HCT116 (cell line): ENCODE measurements at regions not wholly inside any gene's neighbourhood (a gene's known extent, or its start where the extent isn't known, plus 50 kb on each side); places are given as distances from the start of the nearest gene placed in this dataset.

Source experiments
- ATAC-seq: fragments of 200-7000 bp; cut with Tn5 transposase; 2 replicates; pipeline ENCODE4 v1.9.1; 2020; ENCODE audit warnings: mild to moderate bottlenecking, moderate library complexity
- BruUV-seq: library from RNA; stranded (reverse); fragments of 400-500 nt; replicated peaks from 2 replicates; lab custom pipeline; 2021; lab: Mats Ljungman, UMichigan
- CTCF ChIA-PET: fragments of 300-600 bp; sonication (Branson Sonifier 250); formaldehyde crosslinking; loops from one replicate; lab custom pipeline; 2021; ENCODE audit warnings: antibody characterized with exemption; lab: Charles Lee
- POLR2A ChIA-PET: fragments of 300-600, 350-600 bp; sonication (Branson Sonifier 250); formaldehyde crosslinking; loops from one replicate; lab custom pipeline; 2021; ENCODE audit warnings: antibody characterized with exemption; lab: Charles Lee
- RAD21 ChIA-PET, 2 experiments: fragments of 300-600 bp; sonication (Branson Sonifier 250); formaldehyde crosslinking; loops; one replicate each; lab custom pipeline; 2023; ENCODE audit warnings: low total read pairs in 2 of 2; ENCODE audit not compliant: uncharacterized antibody in 2 of 2, unreplicated experiment in 2 of 2, low non-redundant PET in 1 of 2; lab: Charles Lee
- DNase-seq: peaks from one replicate; pipeline ENCODE4 v3.0.0-alpha.2; 2010; ENCODE audit warnings: low read depth, low spot score
- H2AFZ ChIP-seq: fragments of 200-600 bp; shearing (Covaris generic), sonication (generic); 2 replicates; pipeline ENCODE4 v1.6.1; 2017; ENCODE audit warnings: low read depth, mixed run types, mixed read lengths, antibody characterized with exemption, low read length; ENCODE audit not compliant: poor library complexity, severe bottlenecking
- H3K27ac ChIP-seq: 2 replicates; pipeline ENCODE4 v1.5.1; 2012; ENCODE audit warnings: low read depth, low read length
- H3K27me3 ChIP-seq: fragments of 200-600 bp; sonication (generic); 2 replicates; pipeline ENCODE4 v1.6.1; 2016; ENCODE audit warnings: mixed run types, low read length, mixed read lengths; ENCODE audit not compliant: insufficient read depth
- H3K36me3 ChIP-seq, 2 experiments: fragments of 200-500 bp in 1 of 2; fragments of 200-600 bp in 1 of 2; sonication (Bioruptor generic) in 1 of 2; sonication (generic) in 1 of 2; 2 replicates each; pipeline versions ENCODE4 v1.5.1 to v1.6.1; 2014 to 2016; ENCODE audit warnings: low read length in 2 of 2, inconsistent platforms in 1 of 2, mixed read lengths in 1 of 2, mixed run types in 1 of 2; ENCODE audit not compliant: insufficient read depth in 2 of 2, control insufficient read depth in 1 of 2
- H3K4me1 ChIP-seq, 2 experiments: fragments of 200-600 bp in 1 of 2; sonication (generic) in 1 of 2; 2 replicates each; pipeline versions ENCODE4 v1.5.1 to v1.6.1; 2012 to 2017; ENCODE audit warnings: low read length in 2 of 2, inconsistent platforms in 1 of 2, mild to moderate bottlenecking in 1 of 2, mixed read lengths in 1 of 2, mixed run types in 1 of 2, moderate library complexity in 1 of 2; ENCODE audit not compliant: insufficient read depth in 2 of 2, control insufficient read depth in 1 of 2
- H3K4me2 ChIP-seq: fragments of 200-600 bp; sonication (generic); 2 replicates; pipeline ENCODE4 v1.6.1; 2017; ENCODE audit warnings: mixed run types, low read length, mixed read lengths
- H3K4me3 ChIP-seq, 2 experiments: fragments of 200-600 bp in 1 of 2; sonication (generic) in 1 of 2; replicated peaks in 1 of 2; 2 replicates each; pipeline ENCODE4 v1.5.1; 2011 to 2016; ENCODE audit warnings: low read length in 2 of 2, control low read depth in 1 of 2, low read depth in 1 of 2, mild to moderate bottlenecking in 1 of 2, mixed read lengths in 1 of 2, mixed run types in 1 of 2
- H3K79me2 ChIP-seq: fragments of 200-600 bp; sonication (generic); 2 replicates; pipeline ENCODE4 v1.6.1; 2017; ENCODE audit warnings: mild to moderate bottlenecking, mixed run types, low read length, moderate library complexity, mixed read lengths; ENCODE audit not compliant: insufficient read depth
- H3K9ac ChIP-seq: fragments of 200-600 bp; sonication (generic); 2 replicates; pipeline ENCODE4 v1.6.1; 2016; ENCODE audit warnings: low read length, mixed read lengths
- H3K9me2 ChIP-seq: fragments of 200-600 bp; sonication (generic), shearing (Covaris generic); 2 replicates; pipeline ENCODE4 v1.6.1; 2017; ENCODE audit warnings: mixed run types, mild to moderate bottlenecking, moderate library complexity; ENCODE audit not compliant: insufficient read depth
- H3K9me3 ChIP-seq, 2 experiments: fragments of 200-500 bp in 1 of 2; fragments of 200-600 bp in 1 of 2; sonication (Bioruptor generic) in 1 of 2; sonication (generic) in 1 of 2; 2 replicates each; pipeline ENCODE4 v1.6.1; 2014 to 2017; ENCODE audit warnings: low read length in 2 of 2, mixed read lengths in 2 of 2, inconsistent platforms in 1 of 2, low read depth in 1 of 2, mild to moderate bottlenecking in 1 of 2, mixed run types in 1 of 2, moderate library complexity in 1 of 2; ENCODE audit not compliant: control insufficient read depth in 1 of 2, insufficient read depth in 1 of 2
- H4K20me1 ChIP-seq: fragments of 200-600 bp; sonication (generic), shearing (Covaris generic); 2 replicates; pipeline ENCODE4 v1.6.1; 2017; ENCODE audit warnings: mixed run types, mild to moderate bottlenecking, moderate library complexity; ENCODE audit not compliant: insufficient read depth
- CEBPB ChIP-seq: IDR thresholded peaks from 2 replicates; pipeline ENCODE4 v1.6.1; 2012; ENCODE audit warnings: low read depth
- EGR1 ChIP-seq: IDR thresholded peaks from 2 replicates; pipeline ENCODE4 v1.6.1; 2012; ENCODE audit warnings: low read depth
- EZH2 ChIP-seq: fragments of 200-600 bp; sonication (generic); IDR thresholded peaks from 2 replicates; pipeline ENCODE4 v1.6.1; 2017; ENCODE audit warnings: antibody characterized with exemption, mixed run types
- EZH2phosphoT487 ChIP-seq: fragments of 200-600 bp; IDR thresholded peaks from 2 replicates; pipeline ENCODE4 v1.6.1; 2018; ENCODE audit warnings: antibody characterized with exemption, borderline replicate concordance
- FOSL1 ChIP-seq: IDR thresholded peaks from 2 replicates; pipeline ENCODE4 v1.6.1; 2012; ENCODE audit warnings: low read depth
- POLR2A ChIP-seq: IDR thresholded peaks from 2 replicates; pipeline ENCODE4 v1.7.0; 2011; ENCODE audit warnings: borderline replicate concordance; ENCODE audit not compliant: insufficient read depth, insufficient read length; ENCODE audit errors: extremely low read depth
- POLR2AphosphoS5 ChIP-seq: IDR thresholded peaks from 2 replicates; pipeline ENCODE4 v1.6.1; 2011; ENCODE audit warnings: mild to moderate bottlenecking, low read depth, low read length, moderate library complexity
- RAD21 ChIP-seq: IDR thresholded peaks from 2 replicates; pipeline ENCODE4 v1.6.1; 2012; ENCODE audit warnings: low read depth, mild to moderate bottlenecking
- SRF ChIP-seq: IDR thresholded peaks from 2 replicates; pipeline ENCODE4 v1.6.1; 2012; ENCODE audit warnings: low read depth
- ZNF274 ChIP-seq: fragments of 200-500 bp; sonication (Bioruptor generic); IDR thresholded peaks from 2 replicates; pipeline ENCODE4 v1.6.1; 2014; ENCODE audit warnings: mild to moderate bottlenecking, low read depth, low read length, inconsistent platforms
- intact Hi-C: fragments of 100-400 bp; cut with micrococcal nuclease; formaldehyde crosslinking; loops from 2 replicates; pipeline ENCODE4 v1.10.0; 2022
- TF ChIP-seq, protein P1 (sequence below): IDR thresholded peaks from 2 replicates; pipeline ENCODE4 v1.6.1; 2012
- TF ChIP-seq, protein P2 (sequence below), 3 experiments: fragments of 200-600 bp in 1 of 3; sonication (generic) in 1 of 3; IDR thresholded peaks in 2 of 3; conservative IDR thresholded peaks in 1 of 3; 2 replicates each; pipeline ENCODE4 v1.5.1; 2012 to 2017; ENCODE audit warnings: low read depth in 2 of 3, low read length in 2 of 3, antibody characterized with exemption in 1 of 3, borderline replicate concordance in 1 of 3, control low read depth in 1 of 3, mild to moderate bottlenecking in 1 of 3, mixed read lengths in 1 of 3, mixed run types in 1 of 3, moderate library complexity in 1 of 3; ENCODE audit not compliant: insufficient read depth in 1 of 3
- TF ChIP-seq, protein P3 (sequence below): IDR thresholded peaks from 2 replicates; pipeline ENCODE4 v1.6.1; 2011; ENCODE audit warnings: mild to moderate bottlenecking, low read length, moderate library complexity; ENCODE audit not compliant: insufficient replicate concordance; ENCODE audit errors: extremely low read depth
- TF ChIP-seq, protein P4 (sequence below): IDR thresholded peaks from 2 replicates; pipeline ENCODE4 v1.6.1; 2012

DNA sequence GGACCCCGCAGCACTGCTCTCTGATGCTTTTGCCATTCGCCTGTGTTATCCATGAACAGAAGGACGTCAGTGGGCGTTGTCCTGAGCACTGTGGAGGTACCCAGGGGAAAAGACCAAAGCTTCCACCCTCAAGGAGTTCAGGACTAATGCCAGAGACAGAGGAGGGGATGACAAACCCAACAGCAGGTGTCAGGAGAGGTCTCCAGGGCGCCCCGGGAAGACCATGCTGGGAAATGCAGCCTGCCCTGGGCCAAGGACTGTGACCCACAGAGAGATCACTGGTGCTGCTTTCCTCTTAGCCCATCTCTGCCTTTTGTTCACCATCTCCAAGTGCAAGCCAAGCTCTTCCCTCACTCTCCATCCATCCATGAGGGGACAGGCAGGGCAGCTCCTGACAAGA lies 166.8 kb upstream of the PFKP start:
- Histone ChIP-seq H3K9me2 (no peaks in the 10 kb centered on the region), H3K27ac (no peak overlapping the region), H3K79me2 (no peaks in the 10 kb centered on the region)
- TF ChIP-seq EGR1: no peak
- TF ChIP-seq ZNF274: no peak
- TF ChIP-seq, all 23 proteins: peak for 0
- ChIA-PET POLR2A (no interaction called here), RAD21 (no interaction called here), CTCF (no interaction called here)
- intact Hi-C loops: no loop called here
- ATAC-seq: no peak
- Histone ChIP-seq H3K9ac (no peak overlapping the region), H3K4me1 (no peaks in the 10 kb centered on the region), H2AFZ (no peak overlapping the region), H3K4me2 (no peak overlapping the region), H4K20me1 (no peaks in the 10 kb centered on the region), H3K36me3 (no peaks in the 10 kb centered on the region), H3K9me3 (no peaks in the 10 kb centered on the region), H3K27me3 (peaks cover 47% of the 10 kb centered on the region), H3K4me3 (no peak overlapping the region)
- no peak for DNase-seq
- no TSS peak for BruUV-seq

DNA sequence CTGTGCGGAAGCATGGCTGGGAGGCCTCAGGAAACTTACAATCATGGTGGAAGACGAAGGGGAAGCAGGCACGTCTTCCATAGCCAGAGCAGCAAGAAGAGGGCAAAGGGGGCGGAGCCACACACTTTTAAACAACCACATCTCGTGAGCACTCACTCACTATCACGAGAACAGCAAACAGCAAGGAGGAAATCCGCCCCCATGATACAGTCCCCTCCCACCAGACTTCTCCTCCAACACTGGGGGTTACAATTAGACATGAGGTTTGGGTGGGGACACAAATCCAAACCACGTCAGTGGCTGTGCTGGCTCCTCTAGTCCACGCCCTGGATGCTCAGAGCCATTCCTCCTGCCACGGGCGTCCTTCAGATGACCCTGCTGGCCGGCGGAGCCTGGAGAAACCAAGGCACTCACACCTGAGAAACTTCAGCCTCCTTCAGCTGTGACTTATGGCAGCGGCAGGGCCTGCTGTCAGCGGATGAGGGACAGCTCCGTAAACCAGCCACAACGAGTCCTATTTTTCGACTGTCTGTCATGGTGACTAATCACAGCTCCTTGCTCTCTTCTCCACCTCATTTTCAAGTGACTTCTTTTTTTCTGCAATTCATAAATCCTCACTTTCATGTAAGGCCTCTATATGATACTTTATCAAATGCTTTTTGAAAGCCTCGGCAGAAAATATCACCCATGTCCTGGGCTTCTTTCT lies 167.9 kb upstream of the PFKP start:
- CTCF ChIA-PET: no interaction called here

More for the DNA sequence above, 167.9 kb upstream of the PFKP start:
- Histone ChIP-seq H3K79me2 (no peaks in the 10 kb centered on the region), H2AFZ (no peak overlapping the region), H3K9me2 (no peaks in the 10 kb centered on the region), H3K36me3 (no peaks in the 10 kb centered on the region), H3K27ac (no peak overlapping the region), H3K4me1 (no peaks in the 10 kb centered on the region), H3K4me3 (no peak overlapping the region), H4K20me1 (no peaks in the 10 kb centered on the region), H3K9ac (no peak overlapping the region), H3K9me3 (no peaks in the 10 kb centered on the region), H3K27me3 (peaks cover 44% of the 10 kb centered on the region), H3K4me2 (no peak overlapping the region)
- TF ChIP-seq, protein P1, sequence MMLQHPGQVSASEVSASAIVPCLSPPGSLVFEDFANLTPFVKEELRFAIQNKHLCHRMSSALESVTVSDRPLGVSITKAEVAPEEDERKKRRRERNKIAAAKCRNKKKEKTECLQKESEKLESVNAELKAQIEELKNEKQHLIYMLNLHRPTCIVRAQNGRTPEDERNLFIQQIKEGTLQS: no peak
- TF ChIP-seq EGR1 (no peak), FOSL1 (no peak), RAD21 (no peak), EZH2phosphoT487 (no peak), SRF (no peak), CEBPB (no peak), ZNF274 (no peak), POLR2A (no peak), POLR2AphosphoS5 (no peak), EZH2 (no peak)
- TF ChIP-seq, protein P2, sequence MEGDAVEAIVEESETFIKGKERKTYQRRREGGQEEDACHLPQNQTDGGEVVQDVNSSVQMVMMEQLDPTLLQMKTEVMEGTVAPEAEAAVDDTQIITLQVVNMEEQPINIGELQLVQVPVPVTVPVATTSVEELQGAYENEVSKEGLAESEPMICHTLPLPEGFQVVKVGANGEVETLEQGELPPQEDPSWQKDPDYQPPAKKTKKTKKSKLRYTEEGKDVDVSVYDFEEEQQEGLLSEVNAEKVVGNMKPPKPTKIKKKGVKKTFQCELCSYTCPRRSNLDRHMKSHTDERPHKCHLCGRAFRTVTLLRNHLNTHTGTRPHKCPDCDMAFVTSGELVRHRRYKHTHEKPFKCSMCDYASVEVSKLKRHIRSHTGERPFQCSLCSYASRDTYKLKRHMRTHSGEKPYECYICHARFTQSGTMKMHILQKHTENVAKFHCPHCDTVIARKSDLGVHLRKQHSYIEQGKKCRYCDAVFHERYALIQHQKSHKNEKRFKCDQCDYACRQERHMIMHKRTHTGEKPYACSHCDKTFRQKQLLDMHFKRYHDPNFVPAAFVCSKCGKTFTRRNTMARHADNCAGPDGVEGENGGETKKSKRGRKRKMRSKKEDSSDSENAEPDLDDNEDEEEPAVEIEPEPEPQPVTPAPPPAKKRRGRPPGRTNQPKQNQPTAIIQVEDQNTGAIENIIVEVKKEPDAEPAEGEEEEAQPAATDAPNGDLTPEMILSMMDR (IDR thresholded peaks at IDR 0.05 in 2 of 3, conservative IDR thresholded peaks at IDR 0.05 in 1 of 3; ENCODE audit: borderline replicate concordance in 1 of 3, insufficient read depth in 1 of 3, low read depth in 2 of 3, low read length in 2 of 3): no peak
- TF ChIP-seq, protein P3, sequence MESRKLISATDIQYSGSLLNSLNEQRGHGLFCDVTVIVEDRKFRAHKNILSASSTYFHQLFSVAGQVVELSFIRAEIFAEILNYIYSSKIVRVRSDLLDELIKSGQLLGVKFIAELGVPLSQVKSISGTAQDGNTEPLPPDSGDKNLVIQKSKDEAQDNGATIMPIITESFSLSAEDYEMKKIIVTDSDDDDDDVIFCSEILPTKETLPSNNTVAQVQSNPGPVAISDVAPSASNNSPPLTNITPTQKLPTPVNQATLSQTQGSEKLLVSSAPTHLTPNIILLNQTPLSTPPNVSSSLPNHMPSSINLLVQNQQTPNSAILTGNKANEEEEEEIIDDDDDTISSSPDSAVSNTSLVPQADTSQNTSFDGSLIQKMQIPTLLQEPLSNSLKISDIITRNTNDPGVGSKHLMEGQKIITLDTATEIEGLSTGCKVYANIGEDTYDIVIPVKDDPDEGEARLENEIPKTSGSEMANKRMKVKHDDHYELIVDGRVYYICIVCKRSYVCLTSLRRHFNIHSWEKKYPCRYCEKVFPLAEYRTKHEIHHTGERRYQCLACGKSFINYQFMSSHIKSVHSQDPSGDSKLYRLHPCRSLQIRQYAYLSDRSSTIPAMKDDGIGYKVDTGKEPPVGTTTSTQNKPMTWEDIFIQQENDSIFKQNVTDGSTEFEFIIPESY: no peak
- TF ChIP-seq, protein P4, sequence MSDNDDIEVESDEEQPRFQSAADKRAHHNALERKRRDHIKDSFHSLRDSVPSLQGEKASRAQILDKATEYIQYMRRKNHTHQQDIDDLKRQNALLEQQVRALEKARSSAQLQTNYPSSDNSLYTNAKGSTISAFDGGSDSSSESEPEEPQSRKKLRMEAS: no peak
- POLR2A ChIA-PET: no interaction called here
- intact Hi-C loops: no loop called here
- BruUV-seq: no TSS peak
- ATAC-seq (no peak), DNase-seq (no peak)
- RAD21 ChIA-PET: no interaction called here
